ENCODE measurements at regions not wholly inside any gene's neighbourhood (a gene's known extent, or its start where the extent isn't known, plus 50 kb on each side); places are given as distances from the start of the nearest gene placed in this dataset.

DNA sequence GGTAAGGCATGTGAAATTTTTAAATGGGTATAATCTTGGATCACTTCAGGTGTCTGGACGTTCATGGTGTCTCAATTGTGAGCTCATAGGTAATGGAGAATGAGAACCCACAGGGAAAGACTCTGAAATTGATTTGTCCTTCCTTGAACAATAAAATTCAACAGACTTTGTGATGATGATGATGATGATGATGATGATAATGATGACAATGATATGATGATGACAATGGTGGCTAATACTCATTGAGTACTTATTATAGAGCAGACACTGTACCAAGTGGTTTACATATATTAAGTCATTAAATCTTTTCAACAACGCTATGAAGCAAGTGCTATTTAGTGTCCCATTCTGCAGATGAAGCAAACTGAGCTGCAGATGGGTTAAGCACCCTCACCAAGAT, 86.6 kb upstream of the BDNF start:
- Histone ChIP-seq H3K27me3 (no peaks in the 10 kb centered on the region), H3K4me1 (no peaks in the 10 kb centered on the region), H3K36me3 (no peaks in the 10 kb centered on the region), H3K4me3 (no peak overlapping the region), H3K9me3 (no peaks in the 10 kb centered on the region), H3K27ac (no peak overlapping the region)
- intact Hi-C loops (cut with DNase I), result no loop called here
- TF ChIP-seq, protein P1, sequence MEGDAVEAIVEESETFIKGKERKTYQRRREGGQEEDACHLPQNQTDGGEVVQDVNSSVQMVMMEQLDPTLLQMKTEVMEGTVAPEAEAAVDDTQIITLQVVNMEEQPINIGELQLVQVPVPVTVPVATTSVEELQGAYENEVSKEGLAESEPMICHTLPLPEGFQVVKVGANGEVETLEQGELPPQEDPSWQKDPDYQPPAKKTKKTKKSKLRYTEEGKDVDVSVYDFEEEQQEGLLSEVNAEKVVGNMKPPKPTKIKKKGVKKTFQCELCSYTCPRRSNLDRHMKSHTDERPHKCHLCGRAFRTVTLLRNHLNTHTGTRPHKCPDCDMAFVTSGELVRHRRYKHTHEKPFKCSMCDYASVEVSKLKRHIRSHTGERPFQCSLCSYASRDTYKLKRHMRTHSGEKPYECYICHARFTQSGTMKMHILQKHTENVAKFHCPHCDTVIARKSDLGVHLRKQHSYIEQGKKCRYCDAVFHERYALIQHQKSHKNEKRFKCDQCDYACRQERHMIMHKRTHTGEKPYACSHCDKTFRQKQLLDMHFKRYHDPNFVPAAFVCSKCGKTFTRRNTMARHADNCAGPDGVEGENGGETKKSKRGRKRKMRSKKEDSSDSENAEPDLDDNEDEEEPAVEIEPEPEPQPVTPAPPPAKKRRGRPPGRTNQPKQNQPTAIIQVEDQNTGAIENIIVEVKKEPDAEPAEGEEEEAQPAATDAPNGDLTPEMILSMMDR (IDR thresholded peaks at IDR 0.05), result no peak
- no peak for ATAC-seq
- no peak for DNase-seq

DNA sequence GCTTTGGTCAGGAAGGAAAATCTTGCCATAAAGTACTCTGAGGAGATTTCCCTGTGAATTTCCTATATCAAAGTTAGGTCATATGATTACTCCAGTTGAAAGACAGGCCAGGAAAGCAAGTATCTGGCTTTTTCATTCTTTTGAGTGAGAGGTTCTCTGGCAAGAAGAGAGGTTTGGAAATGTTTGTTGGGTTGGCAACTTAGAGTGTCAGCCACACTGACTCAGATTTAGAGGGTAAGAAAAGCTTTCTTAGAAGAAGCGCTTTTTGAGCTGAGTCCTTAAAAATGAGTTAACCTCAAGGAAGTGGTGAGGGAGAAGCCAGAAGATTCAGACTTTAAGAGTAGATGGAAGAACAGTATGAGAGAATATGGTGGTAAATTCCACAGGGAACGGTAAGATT, 86.1 kb upstream of the BDNF start:
- Histone ChIP-seq H3K27ac (no peak overlapping the region), H3K9me3 (no peaks in the 10 kb centered on the region), H3K36me3 (no peaks in the 10 kb centered on the region), H3K27me3 (no peaks in the 10 kb centered on the region), H3K4me3 (no peak overlapping the region), H3K4me1 (no peaks in the 10 kb centered on the region)
- intact Hi-C loops (cut with DNase I), result no loop called here
- no peak for DNase-seq
- TF ChIP-seq, protein P1 (IDR thresholded peaks at IDR 0.05), result no peak
- no peak for ATAC-seq

DNA sequence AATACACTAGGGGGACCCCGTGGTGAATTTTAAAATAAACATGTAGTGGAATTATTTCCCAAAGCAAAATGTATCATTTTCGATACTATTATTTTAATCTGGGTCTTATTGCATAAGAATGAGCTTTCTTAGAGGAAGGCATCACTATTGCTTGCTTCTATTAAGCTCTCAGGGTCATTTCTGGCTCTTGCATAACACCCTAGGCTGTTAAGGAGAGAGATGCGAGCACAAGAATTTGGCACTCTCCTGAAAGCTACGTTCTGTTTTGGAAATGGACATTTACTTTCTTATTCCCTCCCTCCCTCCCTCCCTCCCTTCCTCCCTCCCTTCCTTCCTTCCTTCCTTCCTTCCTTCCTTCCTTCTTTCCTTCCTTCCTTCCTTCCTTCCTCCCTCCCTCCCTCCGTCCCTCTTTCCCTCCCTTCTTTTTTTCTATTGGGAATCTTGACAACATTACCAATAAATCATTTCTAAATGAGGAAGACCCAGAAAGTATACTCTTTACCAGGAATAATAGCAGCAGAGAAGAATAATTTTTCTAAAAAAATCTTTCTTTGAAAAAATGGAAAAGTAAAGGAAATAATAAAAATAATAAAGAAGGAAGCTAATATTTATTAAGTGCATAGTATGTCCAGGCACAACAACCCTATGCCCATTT, 83.6 kb upstream of the BDNF start:
- ATAC-seq, result no peak
- Histone ChIP-seq H3K27me3 (no peaks in the 10 kb centered on the region), H3K27ac (no peak overlapping the region), H3K9me3 (no peaks in the 10 kb centered on the region), H3K4me1 (no peaks in the 10 kb centered on the region), H3K4me3 (no peak overlapping the region), H3K36me3 (no peaks in the 10 kb centered on the region)
- TF ChIP-seq, protein P1 (IDR thresholded peaks at IDR 0.05), result no peak
- intact Hi-C loops (cut with DNase I), result no loop called here
- no peak for DNase-seq

DNA sequence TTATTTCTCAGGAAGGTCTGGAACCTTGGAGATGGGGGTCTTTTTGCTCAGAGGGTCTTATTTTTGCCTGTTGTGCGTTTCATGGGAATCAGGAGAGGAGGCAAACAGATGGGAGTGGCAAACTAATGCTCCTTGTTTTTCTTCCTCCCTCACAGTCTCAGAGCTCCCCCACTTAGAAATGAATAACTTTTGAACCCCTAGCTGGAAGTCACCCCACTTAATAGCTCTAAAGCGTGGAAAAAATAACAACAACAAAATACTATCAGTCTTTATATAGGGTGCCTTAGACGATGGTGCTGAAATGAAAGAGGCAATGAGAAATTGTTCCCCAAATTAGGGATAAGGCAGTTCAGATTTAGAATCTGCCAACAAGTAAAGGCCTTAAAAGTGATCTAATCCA, 76.8 kb upstream of the BDNF start:
- H3K27ac ChIP-seq, result no peak overlapping the region
- H3K4me3 ChIP-seq, result no peak overlapping the region
- no peaks in the 10 kb centered on the region for H3K36me3 ChIP-seq
- no peak for DNase-seq
- TF ChIP-seq, protein P1 (IDR thresholded peaks at IDR 0.05), result no peak
- no peaks in the 10 kb centered on the region for H3K4me1 ChIP-seq
- no peaks in the 10 kb centered on the region for H3K27me3 ChIP-seq
- no peaks in the 10 kb centered on the region for H3K9me3 ChIP-seq
- no peak for ATAC-seq
- intact Hi-C loops (cut with DNase I), result no loop called here

DNA sequence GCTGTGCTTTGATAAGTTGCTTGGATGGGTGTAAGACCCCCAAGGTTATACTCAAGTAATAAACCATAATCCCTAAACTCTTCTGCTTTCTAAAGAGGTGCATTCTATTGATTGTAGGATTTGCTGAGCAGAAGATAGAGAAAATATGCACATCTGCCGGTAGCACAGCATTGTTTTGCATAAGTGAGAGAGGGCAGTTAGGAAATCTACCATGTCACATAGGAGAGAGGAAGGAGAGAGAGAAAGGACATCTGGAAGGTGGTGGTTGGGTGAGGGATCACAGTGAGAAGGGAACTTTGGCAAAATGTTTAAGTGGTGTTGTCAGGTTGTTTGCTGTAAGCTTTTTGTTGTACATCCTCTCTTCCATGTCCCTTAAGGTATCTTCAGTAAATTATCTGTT, 73.6 kb upstream of the BDNF start:
- no peaks in the 10 kb centered on the region for H3K9me3 ChIP-seq
- H3K4me1 ChIP-seq, result no peaks in the 10 kb centered on the region
- TF ChIP-seq, protein P1 (IDR thresholded peaks at IDR 0.05), result no peak
- no peaks in the 10 kb centered on the region for H3K27me3 ChIP-seq
- H3K36me3 ChIP-seq, result no peaks in the 10 kb centered on the region
- DNase-seq (no peak), ATAC-seq (no peak)
- H3K27ac ChIP-seq, result no peak overlapping the region
- intact Hi-C loops (cut with DNase I), result no loop called here
- no peak overlapping the region for H3K4me3 ChIP-seq

All from left lung (tissue), 4 donors.